H1 (cell line): ENCODE measurements at regions not wholly inside any gene's neighbourhood (a gene's known extent, or its start where the extent isn't known, plus 50 kb on each side); places are given as distances from the start of the nearest gene placed in this dataset.

Experiments
- CTCF ChIA-PET: fragments of 300-600 bp; sonication (Branson Sonifier 250); formaldehyde crosslinking; loops from one replicate; lab custom pipeline; 2021; ENCODE audit not compliant: partially characterized antibody; lab: Charles Lee
- POLR2A ChIA-PET: fragments of 300-600 bp; sonication (Branson Sonifier 250); formaldehyde crosslinking; loops from one replicate; lab custom pipeline; 2021; ENCODE audit warnings: inconsistent platforms; ENCODE audit not compliant: partially characterized antibody; lab: Charles Lee
- DNase-seq, 2 experiments: peaks; one replicate each; pipeline versions ENCODE4 v3.0.0 to v3.0.0-alpha.2; 2010 to 2022; ENCODE audit warnings: low spot score in 2 of 2, low read depth in 1 of 2, mixed read lengths in 1 of 2
- FAIRE-seq: peaks from 2 replicates; lab custom pipeline; 2011; peaks lifted over from hg19 to GRCh38; lab: Jason Lieb, UNC
- H2AFZ ChIP-seq: 2 replicates; pipeline ENCODE4 v1.8.1; 2012; ENCODE audit warnings: low read length, inconsistent platforms
- H2AK5ac ChIP-seq: 2 replicates; pipeline ENCODE4 v1.6.1; 2013; ENCODE audit warnings: low read depth, low read length
- H2BK120ac ChIP-seq: replicated peaks from 2 replicates; pipeline ENCODE3; 2013; ENCODE audit warnings: low read depth, low read length, inconsistent platforms
- H2BK12ac ChIP-seq: 2 replicates; pipeline ENCODE4 v1.6.1; 2013; ENCODE audit warnings: low read depth, low read length
- H2BK15ac ChIP-seq: 2 replicates; pipeline ENCODE4 v1.6.1; 2013; ENCODE audit warnings: low read length
- H2BK20ac ChIP-seq: 2 replicates; pipeline ENCODE4 v1.6.1; 2013; ENCODE audit warnings: low read length
- H2BK5ac ChIP-seq: 2 replicates; pipeline ENCODE4 v1.6.1; 2013; ENCODE audit warnings: low read depth, low read length
- H3K14ac ChIP-seq: 2 replicates; pipeline ENCODE4 v1.6.1; 2013; ENCODE audit warnings: inconsistent platforms; ENCODE audit not compliant: insufficient read length
- H3K18ac ChIP-seq: 2 replicates; pipeline ENCODE4 v1.6.1; 2013; ENCODE audit warnings: low read length; ENCODE audit errors: extremely low read depth
- H3K23ac ChIP-seq: 2 replicates; pipeline ENCODE4 v1.6.1; 2013; ENCODE audit warnings: inconsistent platforms; ENCODE audit not compliant: insufficient read length
- H3K23me2 ChIP-seq: 2 replicates; pipeline ENCODE4 v1.6.1; 2013; ENCODE audit warnings: low read depth, low read length
- H3K27ac ChIP-seq: 2 replicates; pipeline ENCODE4 v1.6.1; 2011; ENCODE audit warnings: low read depth, low read length, inconsistent platforms
- H3K27me3 ChIP-seq, 4 experiments: replicated peaks in 1 of 4; 1 replicate in 1 of 4; 2 replicates in 3 of 4; pipeline versions ENCODE4 v1.6.1 to v1.8.1; 2011 to 2013; ENCODE audit warnings: low read length in 3 of 4, mild to moderate bottlenecking in 3 of 4, inconsistent platforms in 2 of 4, mixed read lengths in 2 of 4, moderate library complexity in 1 of 4; ENCODE audit not compliant: control insufficient read depth in 3 of 4, insufficient read depth in 3 of 4; ENCODE audit errors: extremely low read depth in 1 of 4
- H3K36me3 ChIP-seq, 4 experiments: 2 replicates each; pipeline versions ENCODE4 v1.6.1 to v1.8.1; 2011 to 2013; ENCODE audit warnings: mild to moderate bottlenecking in 4 of 4, low read length in 3 of 4, moderate library complexity in 2 of 4, control low read depth in 1 of 4, inconsistent platforms in 1 of 4; ENCODE audit not compliant: insufficient read depth in 4 of 4, control insufficient read depth in 2 of 4
- H3K4ac ChIP-seq: replicated peaks from 2 replicates; pipeline ENCODE3; 2013; ENCODE audit warnings: low read length, low read depth, mixed read lengths, inconsistent platforms; ENCODE audit not compliant: insufficient read length
- H3K4me1 ChIP-seq, 4 experiments: replicated peaks in 1 of 4; 1 replicate in 1 of 4; 2 replicates in 3 of 4; pipeline versions ENCODE4 v1.6.1 to v1.8.1; 2011 to 2013; ENCODE audit warnings: low read length in 3 of 4, inconsistent platforms in 2 of 4, mixed read lengths in 1 of 4; ENCODE audit not compliant: insufficient read depth in 4 of 4, control insufficient read depth in 3 of 4
- H3K4me2 ChIP-seq, 2 experiments: 2 replicates each; pipeline versions ENCODE4 v1.6.1 to v1.8.1; 2011 to 2013; ENCODE audit warnings: low read depth in 2 of 2, low read length in 2 of 2, control low read depth in 1 of 2, inconsistent platforms in 1 of 2, mild to moderate bottlenecking in 1 of 2; ENCODE audit not compliant: insufficient read depth in 1 of 2
- H3K4me3 ChIP-seq, 4 experiments: fragments of 200-600, 300-600 bp in 1 of 4; sonication (generic), shearing (Covaris generic), sonication (Bioruptor Twin) in 1 of 4; 2 replicates each; pipeline versions ENCODE4 v1.5.1 to v1.8.1; 2011 to 2016; ENCODE audit warnings: low read length in 4 of 4, low read depth in 3 of 4, control low read depth in 2 of 4, inconsistent platforms in 2 of 4, mild to moderate bottlenecking in 2 of 4, mixed read lengths in 1 of 4, moderate library complexity in 1 of 4; ENCODE audit not compliant: insufficient read depth in 2 of 4; ENCODE audit errors: extremely low read depth in 1 of 4
- H3K56ac ChIP-seq: replicated peaks from 2 replicates; pipeline ENCODE3; 2013; ENCODE audit warnings: low read depth, mild to moderate bottlenecking, mixed read lengths, low read length, inconsistent platforms; ENCODE audit not compliant: insufficient read length
- H3K79me1 ChIP-seq: 2 replicates; pipeline ENCODE4 v1.6.1; 2013; ENCODE audit warnings: low read depth, low read length, control low read depth
- H3K79me2 ChIP-seq, 2 experiments: 2 replicates each; pipeline versions ENCODE4 v1.6.1 to v1.8.1; 2012 to 2013; ENCODE audit warnings: low read length in 2 of 2, mild to moderate bottlenecking in 2 of 2, inconsistent platforms in 1 of 2; ENCODE audit not compliant: insufficient read depth in 2 of 2, control insufficient read depth in 1 of 2
- H3K9ac ChIP-seq, 4 experiments: replicated peaks in 1 of 4; 1 replicate in 1 of 4; 2 replicates in 3 of 4; pipeline versions ENCODE4 v1.6.1 to v1.8.1; 2011 to 2013; ENCODE audit warnings: low read depth in 3 of 4, low read length in 3 of 4, control low read depth in 2 of 4, mild to moderate bottlenecking in 2 of 4, moderate library complexity in 2 of 4, inconsistent platforms in 1 of 4; ENCODE audit errors: extremely low read depth in 1 of 4
- H3K9me3 ChIP-seq, 2 experiments: 2 replicates each; pipeline versions ENCODE4 v1.6.1 to v1.8.1; 2012 to 2013; ENCODE audit warnings: mild to moderate bottlenecking in 2 of 2, moderate library complexity in 2 of 2, control low read depth in 1 of 2, inconsistent platforms in 1 of 2, low read depth in 1 of 2, low read length in 1 of 2, mixed read lengths in 1 of 2; ENCODE audit not compliant: insufficient read depth in 2 of 2
- H4K20me1 ChIP-seq, 2 experiments: replicated peaks in 1 of 2; 2 replicates each; pipeline versions ENCODE3 to v1.8.1; 2011 to 2013; ENCODE audit warnings: inconsistent platforms in 2 of 2, low read length in 2 of 2, mild to moderate bottlenecking in 1 of 2; ENCODE audit not compliant: insufficient read depth in 2 of 2, control insufficient read depth in 1 of 2
- H4K5ac ChIP-seq: 2 replicates; pipeline ENCODE4 v1.6.1; 2013; ENCODE audit warnings: low read length, low read depth, mixed read lengths, inconsistent platforms; ENCODE audit not compliant: insufficient read length
- H4K8ac ChIP-seq: 2 replicates; pipeline ENCODE4 v1.8.0; 2013; ENCODE audit warnings: mild to moderate bottlenecking, moderate library complexity, low read length, inconsistent platforms; ENCODE audit not compliant: insufficient read depth; ENCODE audit errors: extremely low read depth
- H4K91ac ChIP-seq: replicated peaks from 2 replicates; pipeline ENCODE3; 2013; ENCODE audit warnings: low read length, mixed read lengths, inconsistent platforms; ENCODE audit not compliant: insufficient read length
- CHD2 ChIP-seq: IDR thresholded peaks from 2 replicates; pipeline ENCODE4 v1.6.1; 2012; ENCODE audit warnings: low read length, improper control_type of control experiment
- CTCF ChIP-seq, 3 experiments: IDR thresholded peaks; 1 replicate in 2 of 3; 2 replicates in 1 of 3; pipeline versions ENCODE4 v1.5.1 to v1.6.1; 2011; ENCODE audit warnings: low read length in 3 of 3, mild to moderate bottlenecking in 3 of 3, inconsistent platforms in 2 of 3, low read depth in 1 of 3, moderate library complexity in 1 of 3; ENCODE audit not compliant: insufficient read depth in 1 of 3; ENCODE audit errors: control extremely low read depth in 1 of 3
- EGR1 ChIP-seq: IDR thresholded peaks from 2 replicates; pipeline ENCODE4 v1.6.1; 2011; ENCODE audit warnings: low read depth, low read length, borderline replicate concordance
- MAX ChIP-seq: IDR thresholded peaks from 2 replicates; pipeline ENCODE4 v1.6.1; 2012; ENCODE audit warnings: inconsistent platforms
- POU5F1 ChIP-seq: IDR thresholded peaks from 2 replicates; pipeline ENCODE4 v1.6.1; 2011; ENCODE audit warnings: low read depth, mild to moderate bottlenecking, low read length, moderate library complexity
- RFX5 ChIP-seq: IDR thresholded peaks from 2 replicates; pipeline ENCODE4 v1.6.1; 2011; ENCODE audit warnings: low read depth, low read length, improper control_type of control experiment, borderline replicate concordance
- RXRA ChIP-seq: IDR thresholded peaks from 2 replicates; pipeline ENCODE4 v1.6.1; 2011; ENCODE audit warnings: low read depth, mild to moderate bottlenecking, low read length, moderate library complexity; ENCODE audit not compliant: insufficient read depth
- SAP30 ChIP-seq: fragments of 300-600 bp; sonication (generic); IDR thresholded peaks from 2 replicates; pipeline ENCODE4 v1.7.1; 2012; ENCODE audit warnings: low read length, moderate library complexity, mild to moderate bottlenecking, inconsistent platforms; ENCODE audit not compliant: insufficient read depth, insufficient replicate concordance
- TCF12 ChIP-seq: IDR thresholded peaks from 2 replicates; pipeline ENCODE4 v1.6.1; 2011; ENCODE audit warnings: low read depth, mild to moderate bottlenecking, low read length
- YY1 ChIP-seq: IDR thresholded peaks from 2 replicates; pipeline ENCODE4 v1.6.1; 2011; ENCODE audit warnings: low read depth, mild to moderate bottlenecking, low read length
- WGBS, 2 experiments: shearing (Covaris generic) in 1 of 2; methylation state at CpG; one replicate each; pipeline versions ENCODE4 v1.1.6 to v1.1.7; 2013 to 2015; ENCODE audit warnings: low lambda C conversion rate in 2 of 2, mixed read lengths in 2 of 2, inconsistent platforms in 1 of 2, low coverage in 1 of 2, missing lambda C conversion rate in 1 of 2; ENCODE audit not compliant: insufficient replicate concordance in 2 of 2, insufficient coverage in 1 of 2, insufficient read length in 1 of 2; ENCODE audit errors: extremely low coverage in 1 of 2, missing lambda C conversion rate in 1 of 2; 5-methylcytosine and 5-hydroxymethylcytosine counted together

GRCh38 chr11:70616938-70617654 lies 218.8 kb downstream of the CTTN start:
- Histone ChIP-seq H3K18ac (no peak overlapping the region), H4K8ac (no peak overlapping the region), H2BK20ac (peak overlapping the region; percentile 51; the same call in 1 of the 2 replicates), H4K91ac (peak overlapping the region; percentile 87), H3K79me2 (peaks cover 2 to 3% of the 10 kb centered on the region in 2 experiments; a peak in 2 of 4 replicates), H3K27me3 (no peaks in the 10 kb centered on the region), H3K4ac (peak overlapping the region; percentile 61), H3K79me1 (peaks cover 3% of the 10 kb centered on the region; the same call in 1 of the 2 replicates), H3K9me3 (0 out of 4 replicates have a peak, but pooled peaks cover 0 to 5% of the 10 kb centered on the region in 2 experiments), H3K23me2 (0 out of 2 replicates have a peak, but pooled peaks cover 5% of the 10 kb centered on the region), H3K4me2 (no peak overlapping the region), H2AK5ac (peak overlapping the region; percentile 97), H2BK120ac (peak overlapping the region; percentile 36), H3K56ac (no peak overlapping the region), H2BK12ac (peak overlapping the region; percentile 68; the same call in 1 of the 2 replicates), H2AFZ (no peak overlapping the region), H3K27ac (no peak overlapping the region), H3K23ac (no peak overlapping the region), H2BK5ac (peak overlapping the region; percentile 67; the same call in 1 of the 2 replicates), H3K14ac (peak overlapping the region; percentile 32), H3K9ac (no peak overlapping the region), H4K20me1 (peaks cover 2 to 10% of the 10 kb centered on the region in 2 experiments), H2BK15ac (peak overlapping the region; percentile 82), H3K4me3 (no peak overlapping the region), H3K36me3 (no peaks in the 10 kb centered on the region; a peak in 1 of 8 replicates), H4K5ac (no peak overlapping the region), H3K4me1 (peaks cover 0 to 7% (median 2%) of the 10 kb centered on the region in 4 experiments)
- no peak for DNase-seq
- ChIA-PET POLR2A (no interaction called here), CTCF (no interaction called here)
- no peak for FAIRE-seq
- WGBS, 2 experiments, result 82% methylated on average over 12 of the region's 12 CpGs; no CpG with 5 or more reads in 1 of the 2 experiments
- TF ChIP-seq MAX (no peak), POU5F1 (no peak), CHD2 (no peak), RFX5 (no peak), SAP30 (no peak), CTCF (IDR thresholded peaks at IDR 0.05; ENCODE audit: control extremely low read depth in 1 of 3, insufficient read depth in 1 of 3, low read depth in 1 of 3, low read length in 3 of 3) (no peak), TCF12 (no peak), YY1 (no peak), RXRA (no peak), EGR1 (no peak)
